GM12878 (cell line): ENCODE measurements at regions not wholly inside any gene's neighbourhood (a gene's known extent, or its start where the extent isn't known, plus 50 kb on each side); places are given as distances from the start of the nearest gene placed in this dataset.

Experiments used
- ATAC-seq: fragments of 200-7000 bp; cut with Tn5 transposase; 3 replicates; pipeline ENCODE4 v1.9.1; 2020; ENCODE audit warnings: mild to moderate bottlenecking, moderate library complexity
- BruUV-seq: library from RNA; stranded (reverse); fragments of 400-500 nt; replicated peaks from 2 replicates; lab custom pipeline; 2021; lab: Mats Ljungman, UMichigan
- CTCF ChIA-PET: fragments of 300-600 bp; sonication (Branson Sonifier 250); formaldehyde crosslinking; extraction: SDS; loops from one replicate; lab custom pipeline; 2021; ENCODE audit warnings: inconsistent platforms; lab: Yijun Ruan, JAX
- POLR2A ChIA-PET: fragments of 350-600 bp; formaldehyde crosslinking; extraction: SDS; loops from one replicate; lab custom pipeline; 2021; ENCODE audit warnings: inconsistent platforms; lab: Charles Lee
- RAD21 ChIA-PET: fragments of 300-600 bp; sonication (Branson Sonifier 250); formaldehyde crosslinking; loops from one replicate; lab custom pipeline; 2023; ENCODE audit warnings: antibody characterized with exemption; ENCODE audit not compliant: unreplicated experiment; lab: Charles Lee
- SMC1A ChIA-PET: fragments of 300-600 bp; sonication (Branson Sonifier 250); formaldehyde crosslinking; loops from one replicate; lab custom pipeline; 2023; ENCODE audit not compliant: unreplicated experiment, uncharacterized antibody; lab: Charles Lee
- DNase-seq: peaks from one replicate; pipeline ENCODE4 v3.0.0-alpha.2; 2011; ENCODE audit warnings: low read depth, low spot score
- FAIRE-seq: peaks from 3 replicates; lab custom pipeline; 2011; peaks lifted over from hg19 to GRCh38; lab: Jason Lieb, UNC
- H2AFZ ChIP-seq: 2 replicates; pipeline ENCODE4 v1.6.0; 2011; ENCODE audit warnings: low read depth, low read length, control low read depth; ENCODE audit not compliant: control insufficient read depth
- H3K27ac ChIP-seq: 2 replicates; pipeline ENCODE4 v1.5.1; 2011; ENCODE audit warnings: control low read depth; ENCODE audit not compliant: control insufficient read depth, insufficient read depth
- H3K27me3 ChIP-seq, 2 experiments: replicated peaks in 1 of 2; 2 replicates each; pipeline versions ENCODE4 v1.6.0 to v1.6.1; 2011; ENCODE audit warnings: low read length in 1 of 2; ENCODE audit not compliant: control insufficient read depth in 2 of 2, insufficient read depth in 2 of 2
- H3K36me3 ChIP-seq, 2 experiments: 2 replicates each; pipeline ENCODE4 v1.5.1; 2011; ENCODE audit warnings: low read length in 1 of 2; ENCODE audit not compliant: control insufficient read depth in 2 of 2, insufficient read depth in 2 of 2
- H3K4me1 ChIP-seq: 2 replicates; pipeline ENCODE4 v1.6.1; 2011; ENCODE audit warnings: mild to moderate bottlenecking, low read length, moderate library complexity, mixed read lengths; ENCODE audit not compliant: control insufficient read depth, insufficient read depth
- H3K4me2 ChIP-seq: 2 replicates; pipeline ENCODE4 v1.6.0; 2011; ENCODE audit warnings: control low read depth; ENCODE audit not compliant: control insufficient read depth, insufficient read depth
- H3K4me3 ChIP-seq: fragments of 200-600 bp; sonication (generic); 2 replicates; pipeline ENCODE4 v1.5.1; 2016
- H3K79me2 ChIP-seq: 2 replicates; pipeline ENCODE4 v1.6.0; 2011; ENCODE audit warnings: low read length; ENCODE audit not compliant: control insufficient read depth, insufficient read depth
- H3K9ac ChIP-seq: 2 replicates; pipeline ENCODE4 v1.8.0; 2011; ENCODE audit warnings: low read length, control low read depth, mixed read lengths; ENCODE audit not compliant: control insufficient read depth, insufficient read depth
- H3K9me3 ChIP-seq: replicated peaks from 3 replicates; pipeline ENCODE4 v1.5.1; 2011; ENCODE audit warnings: mild to moderate bottlenecking, low read length; ENCODE audit not compliant: control insufficient read depth, insufficient read depth
- H4K20me1 ChIP-seq: 2 replicates; pipeline ENCODE4 v1.6.0; 2011; ENCODE audit not compliant: control insufficient read depth, insufficient read depth
- CEBPB ChIP-seq, 2 experiments: fragments of 150-350 bp in 1 of 2; IDR thresholded peaks; 2 replicates each; pipeline ENCODE4 v1.6.1; 2012 to 2014; ENCODE audit warnings: low read depth in 2 of 2, low read length in 2 of 2, borderline replicate concordance in 1 of 2, inconsistent platforms in 1 of 2
- CHD4 ChIP-seq: fragments of 200-600 bp; sonication (generic); IDR thresholded peaks from 2 replicates; pipeline ENCODE4 v1.6.1; 2016; ENCODE audit warnings: mild to moderate bottlenecking
- EED ChIP-seq: sonication (generic); IDR thresholded peaks from 2 replicates; pipeline ENCODE4 v1.6.1; 2016; ENCODE audit warnings: antibody characterized with exemption, low read depth
- JUNB ChIP-seq: IDR thresholded peaks from 2 replicates; pipeline ENCODE4 v1.6.1; 2016; ENCODE audit warnings: antibody characterized with exemption, mild to moderate bottlenecking
- KDM1A ChIP-seq: fragments of 200-600 bp; sonication (generic); IDR thresholded peaks from 2 replicates; pipeline ENCODE4 v1.6.1; 2016; ENCODE audit warnings: borderline replicate concordance
- MTA3 ChIP-seq: IDR thresholded peaks from 2 replicates; pipeline ENCODE4 v1.6.1; 2012; ENCODE audit warnings: low read length, inconsistent platforms, borderline replicate concordance
- NBN ChIP-seq: fragments of 450-650 bp; IDR thresholded peaks from 2 replicates; pipeline ENCODE4 v1.6.1; 2016
- PAX5 ChIP-seq: IDR thresholded peaks from 2 replicates; pipeline ENCODE4 v1.6.1; 2011; ENCODE audit warnings: low read depth, low read length, borderline replicate concordance
- RUNX3 ChIP-seq: IDR thresholded peaks from 2 replicates; pipeline ENCODE4 v1.6.1; 2012; ENCODE audit warnings: low read length, inconsistent platforms
- WGBS: methylation state at CpG from one replicate; pipeline ENCODE4 v1.1.6; 2016; ENCODE audit warnings: low lambda C conversion rate; ENCODE audit not compliant: insufficient replicate concordance, insufficient coverage; ENCODE audit errors: missing lambda C conversion rate; 5-methylcytosine and 5-hydroxymethylcytosine counted together
- in situ Hi-C: fragments of 300-500 bp; cut with MboI; formaldehyde crosslinking; loops from 9 replicates; pipeline ENCODE4 v1.14.3; 2018; ENCODE audit warnings: mixed read lengths
- intact Hi-C: fragments of 100-400 bp; cut with micrococcal nuclease; formaldehyde crosslinking; loops from one replicate; pipeline ENCODE4 v1.14.2; 2022; ENCODE audit not compliant: unreplicated experiment
- TF ChIP-seq, protein P1 (sequence below): fragments of 450-650 bp; IDR thresholded peaks from 2 replicates; pipeline ENCODE4 v1.6.1; 2014; ENCODE audit warnings: mild to moderate bottlenecking
- TF ChIP-seq, protein P2 (sequence below): fragments of 450-650 bp; IDR thresholded peaks from 2 replicates; pipeline ENCODE4 v1.6.1; 2016; ENCODE audit warnings: mild to moderate bottlenecking, moderate library complexity, borderline replicate concordance
- TF ChIP-seq, protein P3 (sequence below): fragments of 450-650 bp; IDR thresholded peaks from 2 replicates; pipeline ENCODE4 v1.6.1; 2016; ENCODE audit warnings: mild to moderate bottlenecking

DNA sequence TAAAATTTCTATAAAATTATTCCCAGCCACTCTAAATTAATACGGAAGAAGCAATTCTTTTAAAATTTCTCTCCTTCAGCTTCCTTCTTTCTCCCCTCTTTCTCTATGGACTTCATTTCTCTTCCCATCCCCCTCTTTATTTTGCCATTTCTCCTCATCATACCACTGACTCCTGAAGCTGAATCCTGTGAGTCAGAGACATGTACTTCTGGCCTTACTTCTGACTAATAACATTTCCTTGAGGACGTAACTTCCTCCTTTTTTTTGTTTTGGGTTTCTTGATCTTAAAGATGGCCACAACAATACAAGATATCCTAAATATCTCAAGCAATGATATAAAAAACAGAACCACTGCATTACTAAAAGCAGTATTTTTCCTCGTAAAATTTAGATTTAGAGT is 63.6 kb upstream of the DENND1B start:
- Histone ChIP-seq H3K27ac (no peak overlapping the region), H3K4me2 (no peak overlapping the region), H3K79me2 (no peaks in the 10 kb centered on the region), H3K4me1 (no peaks in the 10 kb centered on the region), H3K27me3 (no peaks in the 10 kb centered on the region; a peak in 1 of 4 replicates), H3K4me3 (no peak overlapping the region), H2AFZ (no peak overlapping the region), H3K36me3 (no peaks in the 10 kb centered on the region), H3K9me3 (no peaks in the 10 kb centered on the region), H3K9ac (no peak overlapping the region), H4K20me1 (no peaks in the 10 kb centered on the region)
- BruUV-seq, result no TSS peak
- 31% methylated on average over 3 of the region's 3 CpGs for whole genome bisulfite sequencing
- in situ Hi-C loops, result no loop called here
- ChIA-PET RAD21 (no interaction called here), CTCF (interaction anchor here (1.6 to 2.2 kb wide), 2 partner anchors 10 to 30 kb away, joined by 5 to 7 read pairs; no protein-coding TSS in a partner anchor), POLR2A (no interaction called here), SMC1A (interaction anchor here (0.7 to 1.1 kb wide), 2 partner anchors 17 to 20 kb away, joined by 3 read pairs; no protein-coding TSS in a partner anchor)
- no peak for FAIRE-seq
- no peak for DNase-seq
- intact Hi-C loops, result no loop called here
- ATAC-seq, result no peak
- TF ChIP-seq CHD4 (no peak), JUNB (peak; percentile 21; the same call in 1 of the 2 replicates)

- DNase-seq, result no peak
- WGBS, result 6% methylated on average over 1 of the region's 1 CpG
- no TSS peak for BruUV-seq
- Histone ChIP-seq H3K4me3 (no peak overlapping the region), H3K9me3 (no peaks in the 10 kb centered on the region), H3K27me3 (no peaks in the 10 kb centered on the region; a peak in 1 of 4 replicates), H2AFZ (no peak overlapping the region), H3K4me2 (no peak overlapping the region), H3K27ac (no peak overlapping the region), H3K79me2 (no peaks in the 10 kb centered on the region), H3K4me1 (no peaks in the 10 kb centered on the region), H3K36me3 (no peaks in the 10 kb centered on the region), H3K9ac (no peak overlapping the region), H4K20me1 (no peaks in the 10 kb centered on the region)
- ATAC-seq, result no peak
- CTCF ChIA-PET, result interaction anchor here (1.6 to 2.2 kb wide), 2 partner anchors 11 to 31 kb away, joined by 5 to 7 read pairs; no protein-coding TSS in a partner anchor
- SMC1A ChIA-PET, result interaction anchor here (0.5 kb wide), 1 partner anchor 37 kb away, joined by 3 read pairs; no protein-coding TSS in a partner anchor
- RAD21 ChIA-PET, result interaction anchor here (0.6 kb wide), 1 partner anchor 1514 kb away, joined by 4 read pairs; no protein-coding TSS in a partner anchor
- POLR2A ChIA-PET, result interaction anchor here (0.5 kb wide), 1 partner anchor 1990 kb away, joined by 3 read pairs; no protein-coding TSS in a partner anchor
- in situ Hi-C loops (no loop called here), intact Hi-C loops (no loop called here)
- FAIRE-seq, result no peak
- TF ChIP-seq EED (no peak), PAX5 (no peak), NBN (no peak), CEBPB (IDR thresholded peaks at IDR 0.05; ENCODE audit: borderline replicate concordance in 1 of 2, low read depth in 2 of 2, low read length in 2 of 2) (no peak), MTA3 (no peak), KDM1A (no peak), RUNX3 (no peak)
- TF ChIP-seq, protein P1, sequence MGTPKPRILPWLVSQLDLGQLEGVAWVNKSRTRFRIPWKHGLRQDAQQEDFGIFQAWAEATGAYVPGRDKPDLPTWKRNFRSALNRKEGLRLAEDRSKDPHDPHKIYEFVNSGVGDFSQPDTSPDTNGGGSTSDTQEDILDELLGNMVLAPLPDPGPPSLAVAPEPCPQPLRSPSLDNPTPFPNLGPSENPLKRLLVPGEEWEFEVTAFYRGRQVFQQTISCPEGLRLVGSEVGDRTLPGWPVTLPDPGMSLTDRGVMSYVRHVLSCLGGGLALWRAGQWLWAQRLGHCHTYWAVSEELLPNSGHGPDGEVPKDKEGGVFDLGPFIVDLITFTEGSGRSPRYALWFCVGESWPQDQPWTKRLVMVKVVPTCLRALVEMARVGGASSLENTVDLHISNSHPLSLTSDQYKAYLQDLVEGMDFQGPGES, result no peak
- TF ChIP-seq, protein P2, sequence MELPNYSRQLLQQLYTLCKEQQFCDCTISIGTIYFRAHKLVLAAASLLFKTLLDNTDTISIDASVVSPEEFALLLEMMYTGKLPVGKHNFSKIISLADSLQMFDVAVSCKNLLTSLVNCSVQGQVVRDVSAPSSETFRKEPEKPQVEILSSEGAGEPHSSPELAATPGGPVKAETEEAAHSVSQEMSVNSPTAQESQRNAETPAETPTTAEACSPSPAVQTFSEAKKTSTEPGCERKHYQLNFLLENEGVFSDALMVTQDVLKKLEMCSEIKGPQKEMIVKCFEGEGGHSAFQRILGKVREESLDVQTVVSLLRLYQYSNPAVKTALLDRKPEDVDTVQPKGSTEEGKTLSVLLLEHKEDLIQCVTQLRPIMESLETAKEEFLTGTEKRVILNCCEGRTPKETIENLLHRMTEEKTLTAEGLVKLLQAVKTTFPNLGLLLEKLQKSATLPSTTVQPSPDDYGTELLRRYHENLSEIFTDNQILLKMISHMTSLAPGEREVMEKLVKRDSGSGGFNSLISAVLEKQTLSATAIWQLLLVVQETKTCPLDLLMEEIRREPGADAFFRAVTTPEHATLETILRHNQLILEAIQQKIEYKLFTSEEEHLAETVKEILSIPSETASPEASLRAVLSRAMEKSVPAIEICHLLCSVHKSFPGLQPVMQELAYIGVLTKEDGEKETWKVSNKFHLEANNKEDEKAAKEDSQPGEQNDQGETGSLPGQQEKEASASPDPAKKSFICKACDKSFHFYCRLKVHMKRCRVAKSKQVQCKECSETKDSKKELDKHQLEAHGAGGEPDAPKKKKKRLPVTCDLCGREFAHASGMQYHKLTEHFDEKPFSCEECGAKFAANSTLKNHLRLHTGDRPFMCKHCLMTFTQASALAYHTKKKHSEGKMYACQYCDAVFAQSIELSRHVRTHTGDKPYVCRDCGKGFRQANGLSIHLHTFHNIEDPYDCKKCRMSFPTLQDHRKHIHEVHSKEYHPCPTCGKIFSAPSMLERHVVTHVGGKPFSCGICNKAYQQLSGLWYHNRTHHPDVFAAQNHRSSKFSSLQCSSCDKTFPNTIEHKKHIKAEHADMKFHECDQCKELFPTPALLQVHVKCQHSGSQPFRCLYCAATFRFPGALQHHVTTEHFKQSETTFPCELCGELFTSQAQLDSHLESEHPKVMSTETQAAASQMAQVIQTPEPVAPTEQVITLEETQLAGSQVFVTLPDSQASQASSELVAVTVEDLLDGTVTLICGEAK, result no peak
- TF ChIP-seq, protein P3, sequence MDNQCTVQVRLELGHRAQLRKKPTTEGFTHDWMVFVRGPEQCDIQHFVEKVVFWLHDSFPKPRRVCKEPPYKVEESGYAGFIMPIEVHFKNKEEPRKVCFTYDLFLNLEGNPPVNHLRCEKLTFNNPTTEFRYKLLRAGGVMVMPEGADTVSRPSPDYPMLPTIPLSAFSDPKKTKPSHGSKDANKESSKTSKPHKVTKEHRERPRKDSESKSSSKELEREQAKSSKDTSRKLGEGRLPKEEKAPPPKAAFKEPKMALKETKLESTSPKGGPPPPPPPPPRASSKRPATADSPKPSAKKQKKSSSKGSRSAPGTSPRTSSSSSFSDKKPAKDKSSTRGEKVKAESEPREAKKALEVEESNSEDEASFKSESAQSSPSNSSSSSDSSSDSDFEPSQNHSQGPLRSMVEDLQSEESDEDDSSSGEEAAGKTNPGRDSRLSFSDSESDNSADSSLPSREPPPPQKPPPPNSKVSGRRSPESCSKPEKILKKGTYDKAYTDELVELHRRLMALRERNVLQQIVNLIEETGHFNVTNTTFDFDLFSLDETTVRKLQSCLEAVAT, result no peak
Observed at GRCh38 chr1:197837911-197838310, 62.6 kb upstream of the DENND1B start.
